ENCODE measurements at regions not wholly inside any gene's neighbourhood (a gene's known extent, or its start where the extent isn't known, plus 50 kb on each side); places are given as distances from the start of the nearest gene placed in this dataset.

DNA sequence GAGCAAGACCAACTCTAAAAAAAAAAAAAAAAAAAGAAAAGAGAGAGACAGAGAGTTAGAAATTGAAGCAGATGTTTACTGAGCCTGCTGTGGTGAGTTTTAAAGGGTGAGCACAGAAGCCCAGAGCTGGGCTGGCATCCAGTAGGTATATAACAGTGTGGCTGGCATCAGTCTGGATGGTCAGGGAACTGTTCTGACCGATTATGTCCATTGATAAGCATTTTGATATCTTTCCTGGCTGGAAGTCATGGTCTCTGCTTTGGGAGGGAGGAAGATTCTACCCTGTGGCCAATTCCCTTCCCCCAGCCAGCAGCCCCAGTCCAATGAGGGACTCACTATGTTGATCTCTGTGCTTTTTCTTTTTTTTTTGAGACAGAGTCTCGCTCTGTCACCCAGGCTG is 65.2 kb upstream of the PODXL start:
- FAIRE-seq (no peak), ATAC-seq (no peak), DNase-seq (ENCODE audit: extremely low read depth in 1 of 4, low spot score in 3 of 4) (no peak)
- POLR2A ChIA-PET = no interaction called here
- no TSS peak for BruUV-seq (replicated peaks)
- no peaks in the 10 kb centered on the region for H3K36me3 ChIP-seq (ENCODE audit: control insufficient read depth, insufficient read depth, low read length)
- no peaks in the 10 kb centered on the region for H3K9me3 ChIP-seq (replicated peaks; ENCODE audit: control insufficient read depth, insufficient read depth, low read depth, low read length)
- H2AFZ ChIP-seq (ENCODE audit: low read depth, low read length) = no peak overlapping the region
- WGBS (ENCODE audit: insufficient coverage, low coverage, missing lambda C conversion rate) = 9% methylated on average over 2 of the region's 2 CpGs
- in situ Hi-C loops (cut with MboI) = no loop called here
- CTCF ChIA-PET (ENCODE audit: low intra/inter-chr PET ratio) = no interaction called here
- no peak overlapping the region for H3K27ac ChIP-seq (ENCODE audit: extremely low read depth, low read depth, low read length)
- TF ChIP-seq POLR2AphosphoS2 (IDR thresholded peaks at IDR 0.05; ENCODE audit: low read length) (no peak), SIX5 (IDR thresholded peaks at IDR 0.05; ENCODE audit: borderline replicate concordance in 1 of 2, insufficient read depth in 1 of 2, low read depth in 1 of 2, low read length in 2 of 2) (no peak), SUPT5H (IDR thresholded peaks at IDR 0.05) (no peak), BRD4 (IDR thresholded peaks at IDR 0.05) (no peak), EP400 (IDR thresholded peaks at IDR 0.05) (no peak)
- TF ChIP-seq, protein P1, sequence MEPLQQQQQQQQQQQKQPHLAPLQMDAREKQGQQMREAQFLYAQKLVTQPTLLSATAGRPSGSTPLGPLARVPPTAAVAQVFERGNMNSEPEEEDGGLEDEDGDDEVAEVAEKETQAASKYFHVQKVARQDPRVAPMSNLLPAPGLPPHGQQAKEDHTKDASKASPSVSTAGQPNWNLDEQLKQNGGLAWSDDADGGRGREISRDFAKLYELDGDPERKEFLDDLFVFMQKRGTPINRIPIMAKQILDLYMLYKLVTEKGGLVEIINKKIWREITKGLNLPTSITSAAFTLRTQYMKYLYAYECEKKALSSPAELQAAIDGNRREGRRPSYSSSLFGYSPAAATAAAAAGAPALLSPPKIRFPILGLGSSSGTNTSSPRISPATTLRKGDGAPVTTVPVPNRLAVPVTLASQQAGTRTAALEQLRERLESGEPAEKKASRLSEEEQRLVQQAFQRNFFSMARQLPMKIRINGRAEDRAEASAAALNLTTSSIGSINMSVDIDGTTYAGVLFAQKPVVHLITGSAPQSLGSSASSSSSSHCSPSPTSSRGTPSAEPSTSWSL (CRISPR knock-in tag; IDR thresholded peaks at IDR 0.05; ENCODE audit: borderline replicate concordance) = no peak
- H3K9me1 ChIP-seq (ENCODE audit: control insufficient read depth, insufficient read depth, low read length) = no peaks in the 10 kb centered on the region
- H3K9ac ChIP-seq (ENCODE audit: insufficient read depth in 1 of 2, low read depth in 2 of 2, low read length in 2 of 2) = no peak overlapping the region
- H3K79me2 ChIP-seq (ENCODE audit: control insufficient read depth, insufficient read depth, low read length) = no peaks in the 10 kb centered on the region
- H4K20me1 ChIP-seq (replicated peaks; ENCODE audit: control insufficient read depth, insufficient read depth, low read length) = 0 out of 2 replicates have a peak, but pooled peaks cover 3% of the 10 kb centered on the region
- peaks cover 17 to 70% of the 10 kb centered on the region in 2 experiments for H3K27me3 ChIP-seq (ENCODE audit: control insufficient read depth in 2 of 2, insufficient read depth in 2 of 2, low read length in 2 of 2)
- H3K4me1 ChIP-seq (replicated peaks in 1 of 2; ENCODE audit: control insufficient read depth in 2 of 2, insufficient read depth in 2 of 2, low read length in 2 of 2) = peaks cover 3 to 19% of the 10 kb centered on the region in 2 experiments; a peak in 4 of 5 replicates
- H3K4me3 ChIP-seq = no peak overlapping the region
- intact Hi-C loops (cut with micrococcal nuclease) = no loop called here
- no peak overlapping the region for H3K4me2 ChIP-seq (ENCODE audit: insufficient read depth, low read length)
